GM12878 (cell line): ENCODE measurements at regions not wholly inside any gene's neighbourhood (a gene's known extent, or its start where the extent isn't known, plus 50 kb on each side); places are given as distances from the start of the nearest gene placed in this dataset.

Experiments
- ATAC-seq: fragments of 200-7000 bp; cut with Tn5 transposase; 3 replicates; pipeline ENCODE4 v1.9.1; 2020; ENCODE audit warnings: mild to moderate bottlenecking, moderate library complexity
- BruUV-seq: library from RNA; stranded (reverse); fragments of 400-500 nt; replicated peaks from 2 replicates; lab custom pipeline; 2021; lab: Mats Ljungman, UMichigan
- CTCF ChIA-PET: fragments of 300-600 bp; sonication (Branson Sonifier 250); formaldehyde crosslinking; extraction: SDS; loops from one replicate; lab custom pipeline; 2021; ENCODE audit warnings: inconsistent platforms; lab: Yijun Ruan, JAX
- POLR2A ChIA-PET: fragments of 350-600 bp; formaldehyde crosslinking; extraction: SDS; loops from one replicate; lab custom pipeline; 2021; ENCODE audit warnings: inconsistent platforms; lab: Charles Lee
- RAD21 ChIA-PET: fragments of 300-600 bp; sonication (Branson Sonifier 250); formaldehyde crosslinking; loops from one replicate; lab custom pipeline; 2023; ENCODE audit warnings: antibody characterized with exemption; ENCODE audit not compliant: unreplicated experiment; lab: Charles Lee
- SMC1A ChIA-PET: fragments of 300-600 bp; sonication (Branson Sonifier 250); formaldehyde crosslinking; loops from one replicate; lab custom pipeline; 2023; ENCODE audit not compliant: unreplicated experiment, uncharacterized antibody; lab: Charles Lee
- DNase-seq: peaks from one replicate; pipeline ENCODE4 v3.0.0-alpha.2; 2011; ENCODE audit warnings: low read depth, low spot score
- FAIRE-seq: peaks from 3 replicates; lab custom pipeline; 2011; peaks lifted over from hg19 to GRCh38; lab: Jason Lieb, UNC
- H2AFZ ChIP-seq: 2 replicates; pipeline ENCODE4 v1.6.0; 2011; ENCODE audit warnings: low read depth, low read length, control low read depth; ENCODE audit not compliant: control insufficient read depth
- H3K27ac ChIP-seq: 2 replicates; pipeline ENCODE4 v1.5.1; 2011; ENCODE audit warnings: control low read depth; ENCODE audit not compliant: control insufficient read depth, insufficient read depth
- H3K27me3 ChIP-seq, 2 experiments: replicated peaks in 1 of 2; 2 replicates each; pipeline versions ENCODE4 v1.6.0 to v1.6.1; 2011; ENCODE audit warnings: low read length in 1 of 2; ENCODE audit not compliant: control insufficient read depth in 2 of 2, insufficient read depth in 2 of 2
- H3K36me3 ChIP-seq, 2 experiments: 2 replicates each; pipeline ENCODE4 v1.5.1; 2011; ENCODE audit warnings: low read length in 1 of 2; ENCODE audit not compliant: control insufficient read depth in 2 of 2, insufficient read depth in 2 of 2
- H3K4me1 ChIP-seq: 2 replicates; pipeline ENCODE4 v1.6.1; 2011; ENCODE audit warnings: mild to moderate bottlenecking, low read length, moderate library complexity, mixed read lengths; ENCODE audit not compliant: control insufficient read depth, insufficient read depth
- H3K4me2 ChIP-seq: 2 replicates; pipeline ENCODE4 v1.6.0; 2011; ENCODE audit warnings: control low read depth; ENCODE audit not compliant: control insufficient read depth, insufficient read depth
- H3K4me3 ChIP-seq: fragments of 200-600 bp; sonication (generic); 2 replicates; pipeline ENCODE4 v1.5.1; 2016
- H3K79me2 ChIP-seq: 2 replicates; pipeline ENCODE4 v1.6.0; 2011; ENCODE audit warnings: low read length; ENCODE audit not compliant: control insufficient read depth, insufficient read depth
- H3K9ac ChIP-seq: 2 replicates; pipeline ENCODE4 v1.8.0; 2011; ENCODE audit warnings: low read length, control low read depth, mixed read lengths; ENCODE audit not compliant: control insufficient read depth, insufficient read depth
- H3K9me3 ChIP-seq: replicated peaks from 3 replicates; pipeline ENCODE4 v1.5.1; 2011; ENCODE audit warnings: mild to moderate bottlenecking, low read length; ENCODE audit not compliant: control insufficient read depth, insufficient read depth
- H4K20me1 ChIP-seq: 2 replicates; pipeline ENCODE4 v1.6.0; 2011; ENCODE audit not compliant: control insufficient read depth, insufficient read depth
- CBX3 ChIP-seq: fragments of 200-600 bp; sonication (generic); IDR thresholded peaks from 2 replicates; pipeline ENCODE4 v1.6.1; 2016; ENCODE audit warnings: low read depth, borderline replicate concordance
- CEBPB ChIP-seq, 2 experiments: fragments of 150-350 bp in 1 of 2; IDR thresholded peaks; 2 replicates each; pipeline ENCODE4 v1.6.1; 2012 to 2014; ENCODE audit warnings: low read depth in 2 of 2, low read length in 2 of 2, borderline replicate concordance in 1 of 2, inconsistent platforms in 1 of 2
- HDGF ChIP-seq: fragments of 450-650 bp; IDR thresholded peaks from 2 replicates; pipeline ENCODE4 v1.6.1; 2016; ENCODE audit warnings: antibody characterized with exemption
- IRF5 ChIP-seq: fragments of 450-650 bp; IDR thresholded peaks from 2 replicates; pipeline ENCODE4 v1.6.1; 2017; ENCODE audit warnings: borderline replicate concordance
- KDM1A ChIP-seq: fragments of 200-600 bp; sonication (generic); IDR thresholded peaks from 2 replicates; pipeline ENCODE4 v1.6.1; 2016; ENCODE audit warnings: borderline replicate concordance
- MTA2 ChIP-seq: fragments of 450-650 bp; IDR thresholded peaks from 2 replicates; pipeline ENCODE4 v1.6.1; 2016; ENCODE audit warnings: low read depth, mild to moderate bottlenecking, moderate library complexity
- NKRF ChIP-seq: fragments of 450-650 bp; conservative IDR thresholded peaks from 2 replicates; pipeline ENCODE4 v1.6.1; 2017; ENCODE audit warnings: mild to moderate bottlenecking, moderate library complexity
- NRF1 ChIP-seq: conservative IDR thresholded peaks from 2 replicates; pipeline ENCODE4 v1.6.1; 2011; ENCODE audit warnings: mild to moderate bottlenecking, low read depth, low read length, improper control_type of control experiment
- PML ChIP-seq: IDR thresholded peaks from 2 replicates; pipeline ENCODE4 v1.6.1; 2012; ENCODE audit warnings: low read length, inconsistent platforms
- RELB ChIP-seq: fragments of 450-650 bp; IDR thresholded peaks from 2 replicates; pipeline ENCODE4 v1.6.1; 2017; ENCODE audit warnings: low read depth, mild to moderate bottlenecking, moderate library complexity
- RFX5 ChIP-seq: IDR thresholded peaks from 2 replicates; pipeline ENCODE4 v1.6.1; 2011; ENCODE audit warnings: low read depth, low read length, improper control_type of control experiment
- ZNF687 ChIP-seq: fragments of 450-650 bp; IDR thresholded peaks from 2 replicates; pipeline ENCODE4 v1.6.1; 2017; ENCODE audit warnings: mild to moderate bottlenecking, moderate library complexity
- WGBS: methylation state at CpG from one replicate; pipeline ENCODE4 v1.1.6; 2016; ENCODE audit warnings: low lambda C conversion rate; ENCODE audit not compliant: insufficient replicate concordance, insufficient coverage; ENCODE audit errors: missing lambda C conversion rate; 5-methylcytosine and 5-hydroxymethylcytosine counted together
- in situ Hi-C: fragments of 300-500 bp; cut with MboI; formaldehyde crosslinking; loops from 9 replicates; pipeline ENCODE4 v1.14.3; 2018; ENCODE audit warnings: mixed read lengths
- intact Hi-C: fragments of 100-400 bp; cut with micrococcal nuclease; formaldehyde crosslinking; loops from one replicate; pipeline ENCODE4 v1.14.2; 2022; ENCODE audit not compliant: unreplicated experiment

GRCh38 chr5:44233691-44234090, 155.5 kb downstream of the FGF10 start:
- no peaks in the 10 kb centered on the region for H3K9me3 ChIP-seq
- H3K4me2 ChIP-seq, result no peak overlapping the region
- ATAC-seq, result no peak
- BruUV-seq, result no TSS peak
- no peak for FAIRE-seq
- no peak overlapping the region for H3K9ac ChIP-seq
- H3K4me1 ChIP-seq, result no peaks in the 10 kb centered on the region
- no peaks in the 10 kb centered on the region for H3K79me2 ChIP-seq
- WGBS, result 17% methylated on average over 2 of the region's 2 CpGs
- TF ChIP-seq PML (no peak), CEBPB (IDR thresholded peaks at IDR 0.05; ENCODE audit: borderline replicate concordance in 1 of 2, low read depth in 2 of 2, low read length in 2 of 2) (no peak), KDM1A (no peak), RFX5 (no peak), MTA2 (no peak), RELB (no peak), NRF1 (no peak), HDGF (no peak), ZNF687 (no peak), IRF5 (no peak), NKRF (no peak), CBX3 (no peak)
- TF ChIP-seq, all 136 proteins: peak for 0
- Histone ChIP-seq H3K36me3 (no peaks in the 10 kb centered on the region), H3K4me3 (no peak overlapping the region), H3K27ac (no peak overlapping the region), H4K20me1 (no peaks in the 10 kb centered on the region), H3K27me3 (no peaks in the 10 kb centered on the region), H2AFZ (no peak overlapping the region)
- intact Hi-C loops, result no loop called here
- in situ Hi-C loops, result no loop called here
- ChIA-PET SMC1A (interaction anchor here (1.0 kb wide), 2 partner anchors 9 to 19 kb away, joined by 3 read pairs; no protein-coding TSS in a partner anchor), CTCF (interaction anchor here (0.9 to 2.0 kb wide), 2 partner anchors 10 to 97 kb away, joined by 3 to 7 read pairs; no protein-coding TSS in a partner anchor), RAD21 (no interaction called here), POLR2A (no interaction called here)
- DNase-seq, result no peak
